Anterior cingulate cortex (tissue), 58 donors: ENCODE measurements at regions not wholly inside any gene's neighbourhood (a gene's known extent, or its start where the extent isn't known, plus 50 kb on each side); places are given as distances from the start of the nearest gene placed in this dataset.
"Not testable (repeated sequence)": the region's sequence is repeated elsewhere in the genome, so short reads cannot be mapped to it uniquely, and the experiment has no call there.

Experiments used
- DNase-seq, 58 donors: peaks; one replicate each; lab custom pipeline; 2025; lab: John Stamatoyannopoulos, UW

DNA sequence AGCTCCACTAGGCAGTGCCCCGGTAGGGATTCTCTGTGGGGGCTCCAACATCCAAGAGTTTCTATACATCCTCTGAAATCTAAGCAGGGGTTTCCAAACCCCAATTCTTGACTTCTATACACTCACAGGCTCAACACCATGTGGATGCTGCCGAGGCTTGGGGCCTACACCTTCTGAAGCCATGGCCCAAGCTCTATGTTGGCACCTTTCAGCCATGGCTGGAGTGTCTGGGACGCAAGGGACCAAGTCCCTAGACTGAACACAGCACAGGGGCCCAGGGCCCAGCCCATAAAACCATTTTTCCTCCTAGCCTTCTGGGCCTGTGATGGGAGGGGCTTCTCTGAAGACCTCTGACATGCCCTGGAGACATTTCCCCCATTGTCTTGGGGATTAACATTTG, 511.8 kb downstream of the TRAM1L1 start:
- DNase-seq = no peak

DNA sequence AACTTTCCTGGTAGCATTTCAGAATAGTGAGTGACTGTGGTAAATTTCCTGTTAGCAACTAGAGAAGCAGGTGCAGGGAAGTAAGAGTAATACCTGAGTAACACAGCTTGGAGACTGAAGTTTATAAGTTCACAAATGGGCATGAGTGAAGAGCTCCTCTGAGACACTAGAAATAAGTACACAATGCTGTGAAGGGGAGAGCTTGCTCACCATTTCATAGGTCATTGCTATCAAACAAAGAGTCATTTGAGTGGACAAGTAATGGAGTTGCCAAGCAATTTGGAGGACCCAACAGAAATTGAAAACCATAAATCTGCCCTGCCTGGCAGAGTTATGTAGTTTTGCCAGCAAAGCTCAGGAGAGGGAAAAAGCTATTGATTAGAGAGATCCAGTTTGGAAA, 523.6 kb downstream of the TRAM1L1 start:
- no peak for DNase-seq

DNA sequence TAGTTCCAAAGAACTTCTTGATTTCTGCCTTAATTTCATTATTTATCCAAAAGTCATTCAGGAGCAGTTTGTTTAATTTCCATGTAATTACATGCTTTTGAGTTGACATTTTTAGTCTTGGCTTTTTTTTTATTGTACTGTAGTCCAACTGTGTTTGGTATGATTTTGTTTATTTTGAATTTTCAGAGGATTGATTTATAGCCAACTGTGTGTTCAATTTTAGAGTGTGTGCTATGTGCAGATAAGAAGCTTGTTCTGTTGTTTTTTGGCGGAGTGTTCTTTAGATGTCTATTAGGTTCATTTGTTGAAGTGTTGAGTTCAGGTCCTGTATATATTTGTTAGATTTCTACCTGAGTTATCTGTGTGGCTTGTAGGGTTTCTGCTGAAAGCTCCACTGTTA, 533.6 kb downstream of the TRAM1L1 start:
- DNase-seq = no peak

DNA sequence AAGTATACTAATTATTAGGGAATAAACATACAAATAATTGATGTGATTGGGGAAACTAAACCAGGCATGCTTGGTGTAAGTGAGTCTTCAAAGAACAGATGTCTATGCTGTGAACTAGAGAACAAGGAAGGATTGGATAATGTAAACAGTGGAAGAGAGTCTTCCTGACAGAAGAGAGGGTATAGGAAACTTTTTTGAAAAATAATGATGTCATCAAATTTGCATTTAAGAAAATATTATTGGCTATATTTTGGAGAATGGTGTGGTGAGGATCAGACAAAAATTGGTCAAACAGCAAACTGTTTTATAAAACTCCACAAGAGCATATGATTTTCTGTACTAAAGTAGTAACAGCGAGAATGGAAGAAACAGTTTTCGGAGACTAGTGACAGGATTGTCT, 537.7 kb downstream of the TRAM1L1 start:
- no peak for DNase-seq

DNA sequence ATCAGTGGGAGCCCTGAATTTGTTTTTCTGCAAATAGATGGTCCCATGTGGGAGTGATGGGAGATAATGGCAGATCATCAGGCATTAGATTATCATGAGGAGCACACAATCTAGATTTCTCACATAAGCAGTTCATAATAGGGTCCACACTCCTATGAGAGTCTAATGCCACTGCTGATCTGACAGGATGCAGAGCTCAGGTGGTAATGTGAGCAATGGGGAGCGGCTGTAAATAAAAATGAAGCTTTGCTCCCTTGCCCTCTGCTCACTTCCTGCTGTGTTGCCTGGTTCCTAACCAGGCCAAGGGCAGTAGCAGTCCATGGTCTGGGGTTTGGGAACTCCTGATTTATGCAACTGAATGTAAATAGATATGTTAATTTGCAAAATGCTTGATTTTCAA, 538.6 kb downstream of the TRAM1L1 start:
- DNase-seq = no peak

DNA sequence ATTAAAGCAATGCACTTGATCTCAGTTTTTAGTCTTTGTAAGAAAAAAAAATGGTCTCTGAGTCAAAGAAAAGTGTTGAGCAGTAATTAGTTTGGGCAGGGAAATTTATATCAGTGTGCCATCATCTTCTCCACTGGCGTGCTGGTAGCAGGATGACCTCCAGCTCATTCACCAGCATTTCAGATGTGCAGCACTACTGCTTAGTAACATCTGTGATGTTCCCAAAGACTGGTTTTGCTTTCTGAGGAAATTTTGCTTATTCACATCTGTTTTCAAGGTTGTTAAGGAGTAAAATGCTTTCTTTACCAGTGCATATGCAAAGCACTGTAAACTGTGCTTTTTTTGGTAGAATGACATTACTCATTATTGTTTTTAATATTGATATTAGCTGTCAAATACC, 540.4 kb downstream of the TRAM1L1 start:
- DNase-seq = no peak

DNA sequence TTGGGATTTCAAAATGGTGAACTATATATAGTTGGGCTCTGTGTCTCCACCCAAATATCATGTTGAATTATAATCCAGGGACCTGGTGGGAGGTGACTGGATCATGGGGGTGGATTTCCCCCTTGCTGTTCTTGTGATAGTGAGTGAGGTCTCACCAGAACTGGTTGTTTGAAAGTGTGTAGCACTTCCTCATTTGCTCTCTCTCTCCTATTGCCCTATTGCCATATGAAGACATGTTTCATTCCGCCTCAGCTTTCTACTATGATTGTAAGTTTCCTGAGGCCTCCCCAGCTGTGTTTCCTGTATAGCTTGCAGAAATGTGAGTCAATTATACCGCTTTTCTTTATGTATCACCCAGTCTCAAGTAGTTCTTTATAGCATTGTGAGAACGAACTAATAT, 545.6 kb downstream of the TRAM1L1 start:
- DNase-seq = no peak

DNA sequence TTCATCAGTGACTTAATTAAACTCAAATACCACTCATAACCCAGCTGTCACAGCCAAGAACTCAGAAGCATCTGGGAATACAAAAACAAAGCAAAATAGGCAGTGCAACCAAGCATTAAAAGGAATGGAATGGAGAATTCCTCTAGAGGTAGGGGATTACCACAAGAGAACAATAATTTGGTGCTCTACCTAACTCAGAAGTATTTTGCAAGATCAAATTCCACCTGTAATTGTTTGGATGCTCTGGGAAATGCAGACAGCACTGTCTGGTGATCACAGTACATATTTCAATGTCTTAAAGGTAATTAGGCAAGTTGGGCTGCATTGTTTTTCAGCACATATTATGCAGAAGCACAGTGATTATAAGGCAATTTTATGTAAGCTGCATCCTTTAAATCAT, 547.5 kb downstream of the TRAM1L1 start:
- DNase-seq = no peak

DNA sequence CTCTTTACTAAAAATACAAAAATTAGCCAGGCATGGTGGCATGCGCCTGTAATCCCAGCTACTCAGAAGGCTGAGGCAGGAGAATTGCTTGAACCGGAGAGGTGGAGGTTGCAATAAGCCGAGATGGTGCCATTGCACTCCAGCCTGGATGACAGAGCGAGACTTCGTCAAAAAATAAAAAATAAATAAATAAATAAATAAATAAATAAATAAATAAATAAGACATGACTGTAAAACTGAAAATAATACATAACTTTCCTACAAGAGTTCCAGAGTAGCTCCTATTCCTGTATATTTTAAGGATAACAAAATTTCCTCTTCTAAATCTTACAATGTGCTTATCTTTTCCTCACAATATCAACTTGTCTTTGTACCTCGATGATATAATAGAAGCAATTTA, 549.4 kb downstream of the TRAM1L1 start:
- DNase-seq = not testable (repeated sequence)

DNA sequence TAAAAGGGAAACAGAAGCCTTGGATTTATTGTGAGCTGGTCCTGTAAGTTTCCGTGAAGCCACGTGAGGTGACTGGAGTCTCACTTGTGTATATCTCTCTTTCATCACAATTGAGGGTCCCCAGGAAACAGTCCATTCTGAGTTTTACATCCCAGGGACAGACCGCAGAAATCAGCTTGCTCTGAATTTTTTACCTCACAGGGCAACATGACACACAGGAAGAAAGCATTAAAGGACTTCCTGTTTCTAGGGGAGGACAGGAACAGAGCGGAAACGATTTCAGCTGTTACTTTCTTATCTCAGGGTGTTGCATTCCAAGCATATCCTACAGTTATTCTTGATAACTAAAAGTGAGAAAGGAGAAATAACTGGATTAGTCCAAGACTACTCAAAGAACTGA, 553.5 kb downstream of the TRAM1L1 start:
- no peak for DNase-seq

DNA sequence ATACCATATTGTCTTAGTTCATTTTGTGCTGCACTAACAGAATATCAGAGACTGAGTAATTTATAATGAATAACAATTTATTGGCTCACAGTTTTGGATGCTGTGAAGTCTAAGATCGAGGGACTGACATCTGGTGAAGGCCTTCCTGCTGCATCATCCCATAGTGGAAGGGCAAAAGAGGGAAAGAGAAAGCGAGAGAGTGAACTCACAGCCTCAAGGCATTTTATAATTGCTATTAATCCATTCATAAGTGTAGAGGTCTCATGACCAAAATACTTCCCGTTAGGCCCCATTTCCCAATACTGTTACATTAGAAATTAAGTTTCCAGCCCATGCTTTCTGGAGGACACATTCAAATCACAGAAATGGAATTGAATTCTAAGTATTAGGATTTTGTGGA, 554.4 kb downstream of the TRAM1L1 start:
- no peak for DNase-seq

DNA sequence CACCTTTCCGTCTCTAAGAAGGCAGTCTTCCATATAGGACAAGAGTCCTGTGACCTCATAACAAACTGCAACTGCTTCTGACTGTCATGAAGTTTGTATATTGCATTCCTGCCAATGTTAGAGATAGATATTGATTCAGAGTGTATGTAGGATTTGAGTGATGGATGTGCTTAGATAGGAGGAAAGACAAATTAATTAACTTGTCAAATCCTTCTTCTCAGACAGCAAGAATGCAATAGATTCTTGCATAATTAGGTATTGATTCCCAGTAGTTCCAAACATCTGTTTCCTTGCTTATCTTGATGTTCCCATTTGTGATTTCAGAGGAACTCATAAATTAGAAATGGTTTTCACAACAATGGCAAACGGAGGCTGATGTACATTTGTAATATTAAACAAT, 555.3 kb downstream of the TRAM1L1 start:
- no peak for DNase-seq

DNA sequence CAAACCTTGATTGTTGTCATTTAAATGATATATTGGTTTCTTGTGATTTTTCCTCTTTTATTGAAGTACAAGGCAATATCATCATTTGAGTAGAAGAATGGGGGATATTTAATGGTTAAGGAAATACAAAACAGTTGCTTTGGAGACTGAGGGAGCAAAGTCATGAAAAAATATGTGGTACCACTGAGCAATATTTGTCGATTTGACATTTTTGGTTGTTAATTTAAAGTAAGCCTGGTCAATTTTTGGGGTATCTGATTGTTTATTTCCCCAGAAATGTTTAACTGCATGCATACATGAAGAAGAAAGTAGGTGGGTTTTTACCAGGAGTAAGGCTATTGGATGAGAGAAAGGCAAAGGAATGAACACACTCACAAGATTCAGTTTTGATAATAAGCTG, 556.2 kb downstream of the TRAM1L1 start:
- no peak for DNase-seq

DNA sequence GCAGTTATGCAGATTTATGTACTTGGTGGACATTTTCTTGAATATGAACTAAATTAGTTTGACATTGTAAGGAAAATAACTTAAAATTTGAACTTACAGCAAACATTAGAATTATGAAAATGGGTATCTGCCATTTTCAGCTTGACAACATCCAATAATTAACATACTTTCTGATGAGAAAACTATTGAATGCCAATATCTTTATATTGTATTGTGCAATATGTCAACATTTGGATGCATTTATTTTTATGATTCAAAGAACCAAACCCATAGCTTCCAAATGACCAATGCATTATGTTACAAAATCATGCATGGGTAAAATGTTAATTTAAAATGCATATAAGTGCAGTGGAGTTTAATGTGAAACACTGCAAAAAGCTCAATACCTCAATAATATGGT, 562.5 kb downstream of the TRAM1L1 start:
- no peak for DNase-seq

DNA sequence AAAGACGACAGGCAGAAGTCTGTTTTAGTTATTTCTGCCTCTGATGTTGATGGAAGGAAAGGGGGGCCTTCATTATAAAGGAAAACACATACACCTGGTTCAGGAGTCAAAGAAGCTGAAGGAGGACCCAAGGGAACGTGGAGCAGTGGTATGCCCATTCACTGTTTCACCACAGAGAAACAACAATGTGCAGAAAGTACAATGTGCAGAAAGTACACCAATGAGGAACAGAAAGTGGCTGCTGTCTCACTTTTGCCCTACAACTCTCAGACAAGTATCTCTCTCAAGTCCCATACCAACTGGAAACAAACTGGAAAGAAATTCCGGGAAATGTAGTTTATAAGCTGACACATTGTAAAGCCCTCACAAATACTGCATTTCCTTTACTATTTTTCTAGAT, 564.5 kb downstream of the TRAM1L1 start:
- no peak for DNase-seq

DNA sequence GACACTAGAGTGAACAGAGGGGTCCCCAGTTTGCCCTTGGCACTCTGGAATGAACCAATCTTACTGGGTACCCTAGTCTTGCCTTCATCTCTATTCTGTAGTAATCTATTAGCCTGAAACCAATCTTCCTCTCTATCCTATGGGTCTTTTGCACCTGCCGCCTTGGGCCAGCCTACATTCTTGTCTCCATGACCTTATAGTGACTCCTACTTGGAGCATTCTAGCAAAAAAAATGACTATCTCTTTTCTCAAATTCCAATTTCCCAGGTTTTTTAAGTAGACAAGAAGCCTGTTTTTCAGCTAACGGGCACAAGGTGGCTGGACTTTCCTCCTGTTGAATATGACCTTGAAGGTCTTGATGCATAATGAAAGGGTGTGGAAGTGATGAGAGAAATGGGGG, 568.7 kb downstream of the TRAM1L1 start:
- no peak for DNase-seq

DNA sequence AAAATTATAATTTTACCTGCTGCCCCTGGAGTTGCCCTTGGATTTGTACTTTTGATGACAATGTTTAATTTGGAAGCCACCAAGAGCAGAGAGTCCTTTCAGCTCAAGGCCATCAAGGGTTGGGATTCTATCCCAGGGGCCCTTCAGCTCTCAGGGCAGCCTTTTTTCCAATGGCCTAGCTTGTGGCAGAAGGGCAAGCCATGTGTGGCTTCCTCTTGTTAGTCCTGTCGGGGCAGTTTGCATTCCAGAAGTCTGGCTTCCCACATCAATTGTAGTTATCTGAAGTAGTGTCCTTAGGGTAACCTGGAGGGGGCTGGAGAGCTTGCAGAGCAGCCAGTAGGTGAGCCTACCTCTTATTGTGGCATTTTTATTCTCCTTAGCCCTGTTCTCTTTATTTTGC, 569.4 kb downstream of the TRAM1L1 start:
- no peak for DNase-seq

DNA sequence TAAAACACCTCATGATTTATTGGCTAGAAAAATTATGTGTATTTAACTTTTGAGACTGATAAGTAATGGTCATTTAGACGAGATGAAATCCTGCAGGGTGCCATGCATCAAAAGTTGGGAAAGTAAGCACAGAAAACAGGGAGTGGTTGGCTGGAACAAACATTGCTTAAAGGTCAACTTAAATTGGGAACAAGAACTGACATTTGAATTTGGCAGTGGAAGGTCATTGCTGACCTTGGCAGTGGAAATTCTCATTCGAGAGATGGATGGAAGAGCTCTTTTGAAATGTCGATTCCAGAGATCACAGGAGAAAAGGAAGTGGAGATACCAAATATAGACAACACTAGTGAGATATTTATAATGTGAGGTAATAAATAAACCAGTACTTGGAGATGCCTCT, 572.8 kb downstream of the TRAM1L1 start:
- no peak for DNase-seq

DNA sequence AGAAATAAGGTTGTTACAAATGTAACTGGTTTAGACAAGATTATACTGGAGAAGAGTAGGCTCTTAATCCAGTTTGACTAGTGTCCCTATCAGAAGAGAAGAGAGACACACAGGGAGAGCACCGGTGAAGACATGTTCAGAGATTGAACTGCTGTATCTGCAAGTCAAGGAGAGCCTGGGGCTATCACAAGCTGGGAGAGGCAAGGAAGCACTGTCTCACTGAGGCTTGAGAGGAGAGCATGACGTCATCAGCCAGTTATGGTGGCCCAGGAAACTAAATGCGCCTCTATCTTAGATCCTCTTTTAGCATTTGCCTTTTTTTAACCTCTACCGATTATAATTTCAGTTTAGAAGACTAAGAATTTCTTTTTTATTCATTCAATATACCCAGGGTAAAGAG, 583.4 kb downstream of the TRAM1L1 start:
- no peak for DNase-seq

DNA sequence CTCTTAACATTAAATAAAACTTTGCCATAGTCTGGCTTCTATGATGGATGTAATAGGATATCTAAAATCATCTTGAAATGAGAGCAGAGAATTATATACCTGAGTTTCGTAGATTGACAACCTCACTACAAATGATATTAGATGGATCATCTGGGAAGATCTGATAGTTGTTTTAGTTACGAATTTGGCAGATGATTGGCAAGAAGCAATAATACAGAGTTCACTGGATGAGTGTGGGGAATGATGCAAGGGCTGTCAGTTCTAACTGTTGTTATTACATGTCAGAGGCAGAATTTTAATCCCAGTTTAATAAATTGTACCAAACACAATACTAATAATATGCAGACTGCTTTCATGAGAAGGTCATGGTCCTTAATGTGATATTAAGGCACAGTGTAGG, 585.2 kb downstream of the TRAM1L1 start:
- DNase-seq = no peak

DNA sequence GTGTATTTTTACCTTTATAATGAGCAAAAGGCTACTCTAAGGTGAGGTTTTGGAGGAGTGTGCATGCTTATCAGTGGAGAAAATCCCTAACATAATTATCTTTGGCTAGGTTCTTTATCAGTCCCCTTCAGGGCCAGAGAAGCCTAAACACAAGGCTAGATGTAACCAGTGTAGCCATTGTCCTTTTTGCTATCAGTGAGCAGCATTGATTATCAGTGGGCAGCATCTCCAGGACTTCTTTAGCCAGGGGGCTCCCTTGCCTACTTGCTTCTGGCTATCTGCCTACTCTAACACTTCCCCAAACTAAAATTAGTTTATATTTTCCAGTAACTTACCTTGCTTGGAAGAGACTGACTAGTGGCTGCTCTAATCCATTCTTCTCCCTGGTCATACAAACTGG, 595.6 kb downstream of the TRAM1L1 start:
- no peak for DNase-seq

DNA sequence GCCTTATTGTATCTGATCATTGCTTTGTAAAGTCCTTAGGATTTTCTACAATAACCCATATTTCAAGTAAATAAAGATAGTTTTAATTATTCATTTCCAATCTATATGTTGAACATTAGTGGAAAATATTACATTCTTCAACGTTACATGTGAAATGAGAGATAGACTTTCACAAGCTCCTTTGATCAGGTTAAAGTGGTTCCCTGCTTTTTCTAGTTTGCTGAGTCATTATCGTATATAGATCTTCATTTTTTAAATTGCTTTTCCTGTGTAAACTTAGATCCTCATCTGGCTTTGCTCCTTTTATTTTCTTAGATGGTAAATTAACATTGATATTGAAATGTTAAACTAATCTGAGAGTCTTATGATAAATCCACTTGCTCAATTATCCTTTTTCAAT, 599.0 kb downstream of the TRAM1L1 start:
- no peak for DNase-seq

DNA sequence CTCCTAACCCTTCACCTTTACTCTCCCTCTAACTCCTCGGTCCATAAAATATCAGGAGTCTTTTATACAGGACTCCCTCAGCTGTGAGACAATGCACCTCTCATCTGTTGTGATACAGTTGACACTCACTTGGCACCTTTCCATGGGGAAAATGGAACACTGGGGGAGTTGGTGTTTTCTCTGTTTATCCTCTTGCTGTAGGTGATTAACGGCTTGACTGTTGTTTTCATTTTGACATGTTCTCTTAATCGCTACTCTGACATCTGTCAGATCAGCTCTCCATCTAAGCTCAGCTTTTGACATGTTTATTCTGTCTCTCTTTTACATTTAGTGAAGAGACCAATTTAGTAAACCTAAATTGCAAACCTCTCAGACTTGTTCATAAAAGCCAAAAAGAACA, 604.8 kb downstream of the TRAM1L1 start:
- DNase-seq = no peak

DNA sequence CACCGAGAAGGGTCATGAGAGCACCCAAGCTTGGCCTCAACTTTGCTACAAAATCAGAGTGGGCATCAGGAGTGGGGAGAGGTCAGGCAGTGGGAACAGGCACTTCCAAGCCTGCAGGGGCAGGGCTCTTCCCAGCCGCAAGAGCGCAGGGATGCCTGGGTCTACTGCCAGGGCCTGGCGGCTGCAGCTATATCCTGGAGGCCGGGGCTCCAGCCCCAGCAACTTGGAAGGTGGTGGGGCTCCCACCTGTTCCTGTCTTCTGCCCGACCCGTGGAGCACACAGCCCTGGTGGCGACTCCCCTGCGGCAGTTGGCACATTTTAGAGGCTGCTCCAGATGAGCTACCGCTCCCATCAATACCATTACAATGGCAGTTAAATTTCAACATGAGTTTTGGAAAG, 607.0 kb downstream of the TRAM1L1 start:
- DNase-seq = no peak
